PC-9 (cell line): ENCODE measurements at regions not wholly inside any gene's neighbourhood (a gene's known extent, or its start where the extent isn't known, plus 50 kb on each side); places are given as distances from the start of the nearest gene placed in this dataset.
"Not testable (repeated sequence)": the region's sequence is repeated elsewhere in the genome, so short reads cannot be mapped to it uniquely, and the experiment has no call there.

Source experiments
- BruUV-seq: library from RNA; stranded (reverse); fragments of 400-500 nt; replicated peaks from 2 replicates; lab custom pipeline; 2021; lab: Mats Ljungman, UMichigan
- CTCF ChIA-PET: fragments of 300-600 bp; sonication (Branson Sonifier 250); formaldehyde crosslinking; loops from one replicate; lab custom pipeline; 2022; ENCODE audit warnings: antibody characterized with exemption; lab: Charles Lee
- POLR2A ChIA-PET: fragments of 300-600 bp; sonication (Branson Sonifier 250); formaldehyde crosslinking; loops from one replicate; lab custom pipeline; 2022; ENCODE audit warnings: antibody characterized with exemption; ENCODE audit not compliant: unreplicated experiment; lab: Charles Lee
- DNase-seq, 2 experiments: peaks; one replicate each; pipeline versions ENCODE4 v3.0.0 to v3.0.0-alpha.2; 2015 to 2022; ENCODE audit warnings: mixed read lengths in 1 of 2
- H2AFZ ChIP-seq: fragments of 200-600 bp; sonication (generic); 2 replicates; pipeline ENCODE4 v1.8.1; 2017; ENCODE audit warnings: antibody characterized with exemption
- H3F3A ChIP-seq: fragments of 200-600 bp; sonication (generic); 2 replicates; pipeline ENCODE4 v1.8.1; 2017; ENCODE audit warnings: antibody characterized with exemption, mild to moderate bottlenecking, low read depth; ENCODE audit not compliant: insufficient read depth
- H3K27ac ChIP-seq: fragments of 200-600 bp; sonication (generic); 2 replicates; pipeline ENCODE4 v1.6.1; 2016; ENCODE audit warnings: mixed run types
- H3K27me3 ChIP-seq: fragments of 200-600 bp; sonication (generic); 2 replicates; pipeline ENCODE4 v1.6.1; 2016; ENCODE audit warnings: low read depth, mixed run types; ENCODE audit not compliant: insufficient read depth
- H3K36me3 ChIP-seq: fragments of 200-600 bp; sonication (generic); 2 replicates; pipeline ENCODE4 v1.6.1; 2016; ENCODE audit warnings: low read depth, mixed run types
- H3K4me1 ChIP-seq: fragments of 200-600 bp; sonication (generic); replicated peaks from 2 replicates; pipeline ENCODE4 v1.6.1; 2016; ENCODE audit warnings: mixed run types; ENCODE audit not compliant: insufficient read depth
- H3K4me2 ChIP-seq: fragments of 200-600 bp; sonication (generic); 2 replicates; pipeline ENCODE4 v1.6.1; 2017; ENCODE audit warnings: mixed run types
- H3K4me3 ChIP-seq: fragments of 200-600 bp; sonication (generic); 2 replicates; pipeline ENCODE4 v1.6.1; 2016; ENCODE audit warnings: mixed run types
- H3K79me2 ChIP-seq: fragments of 200-600 bp; sonication (generic); 2 replicates; pipeline ENCODE4 v1.6.1; 2017; ENCODE audit warnings: low read depth, mixed run types
- H3K9me2 ChIP-seq: fragments of 200-600 bp; sonication (generic); 2 replicates; pipeline ENCODE4 v1.8.1; 2017; ENCODE audit warnings: mild to moderate bottlenecking; ENCODE audit not compliant: insufficient read depth
- H3K9me3 ChIP-seq: fragments of 200-600 bp; sonication (generic); 2 replicates; pipeline ENCODE4 v1.8.1; 2016; ENCODE audit warnings: low read depth; ENCODE audit not compliant: insufficient read depth
- H4K20me1 ChIP-seq: fragments of 200-600 bp; sonication (generic); 2 replicates; pipeline ENCODE4 v1.8.1; 2017; ENCODE audit not compliant: insufficient read depth
- CTCF ChIP-seq: fragments of 200-600 bp; sonication (generic); conservative IDR thresholded peaks from 2 replicates; pipeline ENCODE4 v1.6.1; 2017; ENCODE audit warnings: mixed run types, antibody characterized with exemption, mild to moderate bottlenecking, moderate library complexity
- EZH2 ChIP-seq: fragments of 200-600 bp; sonication (generic); IDR thresholded peaks from 2 replicates; pipeline ENCODE4 v1.8.0; 2017; ENCODE audit warnings: antibody characterized with exemption, low read depth
- intact Hi-C: fragments of 100-400 bp; cut with micrococcal nuclease; formaldehyde crosslinking; loops from one replicate; pipeline ENCODE4 v1.10.0; 2022; ENCODE audit not compliant: unreplicated experiment

- Histone ChIP-seq H3K79me2 (no peaks in the 10 kb centered on the region), H3K27me3 (no peaks in the 10 kb centered on the region), H4K20me1 (no peaks in the 10 kb centered on the region), H3K4me1 (0 out of 2 replicates have a peak, but pooled peaks cover 5% of the 10 kb centered on the region), H3F3A (no peaks in the 10 kb centered on the region), H3K9me2 (no peaks in the 10 kb centered on the region), H3K4me2 (no peak overlapping the region), H3K36me3 (no peaks in the 10 kb centered on the region), H3K4me3 (no peak overlapping the region), H2AFZ (no peak overlapping the region), H3K9me3 (no peaks in the 10 kb centered on the region), H3K27ac (no peak overlapping the region)
- DNase-seq: peak in 1 of 2 experiments; percentile 19
- intact Hi-C loops: loop anchor here (5.0 kb wide), 1 partner anchor 93 kb away; no protein-coding TSS in a partner anchor
- ChIA-PET POLR2A (no interaction called here), CTCF (interaction anchor here (1.0 kb wide), 1 partner anchor 93 kb away, joined by 7 read pairs; no protein-coding TSS in a partner anchor)
- peak; percentile 58 for TF ChIP-seq CTCF
- TF ChIP-seq EZH2: no peak
- no TSS peak for BruUV-seq
Observed at GRCh38 chr3:8324747-8325146, 176.9 kb upstream of the LMCD1 start.

GRCh38 chr3:8325306-8325705, 176.3 kb upstream of the LMCD1 start:
- Histone ChIP-seq H3K4me3 (no peak overlapping the region), H3K27ac (no peak overlapping the region), H3K36me3 (no peaks in the 10 kb centered on the region), H3K4me1 (0 out of 2 replicates have a peak, but pooled peaks cover 2% of the 10 kb centered on the region), H3K9me2 (no peaks in the 10 kb centered on the region), H3K79me2 (no peaks in the 10 kb centered on the region), H3K27me3 (no peaks in the 10 kb centered on the region), H4K20me1 (no peaks in the 10 kb centered on the region), H2AFZ (no peak overlapping the region), H3F3A (no peaks in the 10 kb centered on the region), H3K9me3 (no peaks in the 10 kb centered on the region), H3K4me2 (no peak overlapping the region)
- TF ChIP-seq CTCF: no peak
- TF ChIP-seq EZH2: no peak
- no TSS peak for BruUV-seq
- intact Hi-C loops: no loop called here
- CTCF ChIA-PET: interaction anchor here (1.0 kb wide), 1 partner anchor 92 kb away, joined by 7 read pairs; no protein-coding TSS in a partner anchor
- no peak for DNase-seq
- POLR2A ChIA-PET: no interaction called here

- H3K4me2 ChIP-seq, H3F3A ChIP-seq, H3K4me1 ChIP-seq, H4K20me1 ChIP-seq, H3K36me3 ChIP-seq, H3K79me2 ChIP-seq, H3K9me2 ChIP-seq, BruUV-seq, intact Hi-C loops, DNase-seq, H3K9me3 ChIP-seq, H3K27ac ChIP-seq, H2AFZ ChIP-seq, H3K27me3 ChIP-seq, CTCF ChIA-PET, POLR2A ChIA-PET, H3K4me3 ChIP-seq: not testable (repeated sequence)
Observed at GRCh38 chr3:8325833-8326232, 175.8 kb upstream of the LMCD1 start.

- Histone ChIP-seq H3K27me3 (no peaks in the 10 kb centered on the region), H3F3A (no peaks in the 10 kb centered on the region), H3K36me3 (no peaks in the 10 kb centered on the region), H2AFZ (no peak overlapping the region), H3K9me2 (no peaks in the 10 kb centered on the region), H3K4me2 (no peak overlapping the region), H3K4me3 (no peak overlapping the region), H3K4me1 (no peaks in the 10 kb centered on the region), H3K9me3 (no peaks in the 10 kb centered on the region), H3K79me2 (no peaks in the 10 kb centered on the region), H4K20me1 (no peaks in the 10 kb centered on the region), H3K27ac (no peak overlapping the region)
- CTCF ChIA-PET: no interaction called here
- no peak for DNase-seq
- POLR2A ChIA-PET: no interaction called here
- TF ChIP-seq EZH2: no peak
- TF ChIP-seq CTCF: no peak
- BruUV-seq: no TSS peak
- intact Hi-C loops: no loop called here
Observed at GRCh38 chr3:8327739-8328138, 173.9 kb upstream of the LMCD1 start.
